ENCODE measurements at regions not wholly inside any gene's neighbourhood (a gene's known extent, or its start where the extent isn't known, plus 50 kb on each side); places are given as distances from the start of the nearest gene placed in this dataset.
"Not testable (repeated sequence)": the region's sequence is repeated elsewhere in the genome, so short reads cannot be mapped to it uniquely, and the experiment has no call there.

DNA sequence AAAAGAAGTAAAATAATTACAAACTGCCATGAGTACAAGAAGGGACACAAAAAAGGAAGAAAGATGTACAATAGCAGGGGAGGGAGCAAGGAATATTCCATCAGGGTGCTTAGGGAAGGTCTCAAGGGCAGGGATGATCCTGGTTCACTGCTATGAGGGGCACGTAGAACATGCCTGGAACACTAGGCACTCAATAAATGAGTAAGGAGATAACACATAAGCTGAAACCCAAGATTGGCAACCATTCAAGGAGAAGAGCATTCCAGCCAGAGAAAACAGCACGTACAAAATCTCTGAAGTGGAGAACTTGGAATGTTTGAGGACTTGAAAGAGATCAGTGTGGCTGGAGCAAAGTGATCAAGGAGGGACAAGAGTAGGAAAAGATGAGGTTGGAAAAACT is 103.2 kb downstream of the FAM161A start:
- Mint-ChIP-seq H3K4me1 (ENCODE audit: low read depth) (peaks cover 5% of the 10 kb centered on the region), H3K4me3 (no peak overlapping the region), H3K36me3 (ENCODE audit: low read depth) (no peaks in the 10 kb centered on the region), H3K9me3 (peaks cover 14% of the 10 kb centered on the region), H3K27ac (no peak overlapping the region), H3K27me3 (ENCODE audit: insufficient read depth) (peaks cover 1% of the 10 kb centered on the region)
- intact Hi-C loops (cut with micrococcal nuclease): no loop called here
- DNase-seq (ENCODE audit: low spot score): no peak

DNA sequence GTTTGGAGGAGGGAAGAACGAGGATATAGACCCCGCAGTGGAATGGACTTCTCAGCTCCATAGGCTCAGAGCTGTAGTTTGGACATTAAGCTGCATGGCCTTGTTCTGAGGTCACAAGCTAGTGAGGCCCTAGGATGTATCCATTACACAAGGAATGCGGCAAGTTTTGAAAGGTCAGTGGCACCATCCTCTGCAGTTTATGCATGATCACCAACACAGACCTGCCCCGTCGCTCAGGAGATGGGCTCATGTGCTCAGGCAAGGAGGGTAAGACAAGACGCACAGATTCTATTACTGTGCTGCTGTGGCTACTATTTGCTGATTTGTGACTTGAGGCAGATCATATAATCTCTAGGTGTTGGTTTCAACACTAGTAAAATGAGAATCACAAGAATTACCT is 110.9 kb downstream of the FAM161A start:
- DNase-seq (ENCODE audit: low spot score): no peak
- no peaks in the 10 kb centered on the region for H3K4me1 Mint-ChIP-seq (ENCODE audit: low read depth)

DNA sequence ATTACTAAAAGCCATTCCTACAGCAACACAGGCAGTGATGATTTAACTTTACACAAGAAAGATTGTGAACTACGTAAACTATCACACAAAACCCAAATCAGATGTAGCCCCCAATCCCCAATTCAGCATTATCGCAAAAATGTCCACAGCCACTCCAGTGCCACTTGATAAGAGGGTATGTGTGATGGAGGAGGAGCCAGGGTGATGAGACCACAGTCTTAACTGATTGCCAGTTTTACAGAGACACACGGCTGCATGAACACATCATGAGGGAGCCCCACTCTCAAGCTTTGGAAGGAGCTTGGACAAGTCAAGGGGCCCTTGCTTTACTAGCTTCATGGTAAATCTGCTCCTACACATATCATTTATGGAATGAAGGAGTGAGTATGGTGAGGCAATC is 116.0 kb downstream of the FAM161A start:
- intact Hi-C loops (cut with micrococcal nuclease): no loop called here
- DNase-seq (ENCODE audit: low spot score): no peak
- Mint-ChIP-seq H3K9me3 (no peaks in the 10 kb centered on the region), H3K27ac (no peak overlapping the region), H3K36me3 (ENCODE audit: low read depth) (no peaks in the 10 kb centered on the region), H3K27me3 (ENCODE audit: insufficient read depth) (peaks cover 3% of the 10 kb centered on the region), H3K4me1 (ENCODE audit: low read depth) (no peaks in the 10 kb centered on the region), H3K4me3 (no peak overlapping the region)

More for the DNA sequence above, 110.9 kb downstream of the FAM161A start:
- Mint-ChIP-seq H3K27me3 (ENCODE audit: insufficient read depth) (peaks cover 2% of the 10 kb centered on the region), H3K36me3 (ENCODE audit: low read depth) (no peaks in the 10 kb centered on the region), H3K27ac (no peak overlapping the region), H3K4me3 (no peak overlapping the region), H3K9me3 (no peaks in the 10 kb centered on the region)
- intact Hi-C loops (cut with micrococcal nuclease): no loop called here

DNA sequence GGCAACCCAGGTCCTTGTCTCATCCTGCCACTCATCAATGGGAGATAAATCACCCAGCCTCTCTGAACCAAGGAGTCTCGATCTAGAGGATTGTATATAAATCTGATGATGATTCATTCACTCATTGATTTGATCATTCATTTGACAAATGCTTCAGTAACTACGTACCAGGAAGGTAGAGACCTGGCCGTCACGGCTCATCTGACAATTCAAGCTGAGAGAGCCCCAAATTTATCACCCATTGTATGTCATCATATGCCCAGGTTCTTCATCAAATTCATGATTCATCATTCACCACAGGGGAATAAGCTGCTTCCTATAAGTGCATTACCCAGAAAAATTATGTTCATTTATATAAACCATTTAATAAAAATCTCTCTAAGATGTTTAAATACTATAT is 116.9 kb downstream of the FAM161A start:
- intact Hi-C loops (cut with micrococcal nuclease): no loop called here
- H3K9me3 Mint-ChIP-seq: no peaks in the 10 kb centered on the region

GRCh38 chr2:61733563-61733962 is 120.3 kb downstream of the FAM161A start:
- no peaks in the 10 kb centered on the region for H3K36me3 Mint-ChIP-seq (ENCODE audit: low read depth)
- peaks cover 8% of the 10 kb centered on the region for H3K27me3 Mint-ChIP-seq (ENCODE audit: insufficient read depth)
- no peak overlapping the region for H3K4me3 Mint-ChIP-seq
- DNase-seq (ENCODE audit: low spot score): no peak
- no peaks in the 10 kb centered on the region for H3K4me1 Mint-ChIP-seq (ENCODE audit: low read depth)
- H3K27ac Mint-ChIP-seq: no peak overlapping the region
- peaks cover 2% of the 10 kb centered on the region for H3K9me3 Mint-ChIP-seq
- intact Hi-C loops (cut with micrococcal nuclease): no loop called here

More for the DNA sequence above, 116.9 kb downstream of the FAM161A start:
- DNase-seq (ENCODE audit: low spot score): no peak
- Mint-ChIP-seq H3K36me3 (ENCODE audit: low read depth) (no peaks in the 10 kb centered on the region), H3K27me3 (ENCODE audit: insufficient read depth) (peaks cover 3% of the 10 kb centered on the region), H3K4me3 (no peak overlapping the region), H3K27ac (no peak overlapping the region), H3K4me1 (ENCODE audit: low read depth) (no peaks in the 10 kb centered on the region)

GRCh38 chr2:61732787-61733186 is 121.1 kb downstream of the FAM161A start:
- DNase-seq (ENCODE audit: low spot score): no peak
- Mint-ChIP-seq H3K4me1 (ENCODE audit: low read depth) (no peaks in the 10 kb centered on the region), H3K9me3 (peaks cover 3% of the 10 kb centered on the region), H3K27ac (no peak overlapping the region), H3K4me3 (no peak overlapping the region), H3K36me3 (ENCODE audit: low read depth) (no peaks in the 10 kb centered on the region), H3K27me3 (ENCODE audit: insufficient read depth) (peaks cover 13% of the 10 kb centered on the region)
- intact Hi-C loops (cut with micrococcal nuclease): no loop called here

- H3K27ac Mint-ChIP-seq: no peak overlapping the region
- H3K9me3 Mint-ChIP-seq: peaks cover 13% of the 10 kb centered on the region
- H3K36me3 Mint-ChIP-seq (ENCODE audit: low read depth): no peaks in the 10 kb centered on the region
- DNase-seq (ENCODE audit: low spot score): no peak
- H3K4me3 Mint-ChIP-seq: no peak overlapping the region
- peaks cover 19% of the 10 kb centered on the region for H3K27me3 Mint-ChIP-seq (ENCODE audit: insufficient read depth)
- intact Hi-C loops (cut with micrococcal nuclease): no loop called here
- peaks cover 6% of the 10 kb centered on the region for H3K4me1 Mint-ChIP-seq (ENCODE audit: low read depth)
Observed at GRCh38 chr2:61727746-61728145, 126.1 kb downstream of the FAM161A start.

- Mint-ChIP-seq H3K27me3 (ENCODE audit: insufficient read depth) (peaks cover 19% of the 10 kb centered on the region), H3K4me3 (no peak overlapping the region), H3K27ac (no peak overlapping the region), H3K4me1 (ENCODE audit: low read depth) (peaks cover 6% of the 10 kb centered on the region), H3K36me3 (ENCODE audit: low read depth) (no peaks in the 10 kb centered on the region), H3K9me3 (peaks cover 13% of the 10 kb centered on the region)
- no peak for DNase-seq (ENCODE audit: low spot score)
- intact Hi-C loops (cut with micrococcal nuclease): no loop called here
Observed at GRCh38 chr2:61726456-61727209, 127.2 kb downstream of the FAM161A start.

GRCh38 chr2:61723364-61723763 is 130.5 kb downstream of the FAM161A start:
- H3K4me3 Mint-ChIP-seq; H3K36me3 Mint-ChIP-seq (ENCODE audit: low read depth); H3K4me1 Mint-ChIP-seq (ENCODE audit: low read depth); DNase-seq (ENCODE audit: low spot score); H3K27ac Mint-ChIP-seq; intact Hi-C loops (cut with micrococcal nuclease): not testable (repeated sequence)
- Mint-ChIP-seq H3K27me3 (ENCODE audit: insufficient read depth) (peaks cover 12% of the 10 kb centered on the region), H3K9me3 (peaks cover 10% of the 10 kb centered on the region)

- H3K36me3 Mint-ChIP-seq (ENCODE audit: low read depth): no peaks in the 10 kb centered on the region
- H3K4me3 Mint-ChIP-seq: no peak overlapping the region
- H3K4me1 Mint-ChIP-seq (ENCODE audit: low read depth): peaks cover 6% of the 10 kb centered on the region
- no peak for DNase-seq (ENCODE audit: low spot score)
- intact Hi-C loops (cut with micrococcal nuclease): no loop called here
- H3K27ac Mint-ChIP-seq: no peak overlapping the region
- H3K27me3 Mint-ChIP-seq (ENCODE audit: insufficient read depth): peaks cover 9% of the 10 kb centered on the region
- H3K9me3 Mint-ChIP-seq: peaks cover 10% of the 10 kb centered on the region
Observed at GRCh38 chr2:61722800-61723199, 131.1 kb downstream of the FAM161A start.

GRCh38 chr2:61722318-61722717 is 131.5 kb downstream of the FAM161A start:
- H3K4me1 Mint-ChIP-seq (ENCODE audit: low read depth): peaks cover 6% of the 10 kb centered on the region
- intact Hi-C loops (cut with micrococcal nuclease): no loop called here
- H3K36me3 Mint-ChIP-seq (ENCODE audit: low read depth): no peaks in the 10 kb centered on the region
- H3K27me3 Mint-ChIP-seq (ENCODE audit: insufficient read depth): peaks cover 7% of the 10 kb centered on the region
- no peak for DNase-seq (ENCODE audit: low spot score)
- H3K9me3 Mint-ChIP-seq: peaks cover 10% of the 10 kb centered on the region
- no peak overlapping the region for H3K27ac Mint-ChIP-seq
- H3K4me3 Mint-ChIP-seq: no peak overlapping the region

DNA sequence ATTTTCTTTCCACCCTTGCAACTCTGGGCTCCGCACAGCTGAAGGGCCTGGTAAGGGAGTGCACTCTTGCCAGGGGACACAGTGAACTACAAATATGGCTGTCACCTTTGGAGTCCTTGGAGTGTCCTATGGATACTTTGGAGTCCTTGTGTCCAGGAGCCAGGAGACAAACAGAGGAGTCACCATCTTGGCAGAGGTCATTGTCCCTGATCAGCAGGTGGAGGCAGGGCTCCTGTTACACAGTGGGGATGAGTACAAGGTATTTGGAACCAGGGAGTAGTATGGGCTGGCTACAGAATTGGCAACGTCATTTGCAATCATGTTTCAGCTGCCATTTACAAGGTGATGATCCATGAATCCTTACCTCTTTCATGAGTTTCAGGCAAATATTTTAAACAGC is 132.5 kb downstream of the FAM161A start:
- Mint-ChIP-seq H3K27me3 (ENCODE audit: insufficient read depth) (peaks cover 7% of the 10 kb centered on the region), H3K4me3 (no peak overlapping the region), H3K27ac (no peak overlapping the region), H3K9me3 (peaks cover 4% of the 10 kb centered on the region), H3K4me1 (ENCODE audit: low read depth) (peaks cover under 1% of the 10 kb centered on the region), H3K36me3 (ENCODE audit: low read depth) (no peaks in the 10 kb centered on the region)
- intact Hi-C loops (cut with micrococcal nuclease): no loop called here
- DNase-seq (ENCODE audit: low spot score): no peak

DNA sequence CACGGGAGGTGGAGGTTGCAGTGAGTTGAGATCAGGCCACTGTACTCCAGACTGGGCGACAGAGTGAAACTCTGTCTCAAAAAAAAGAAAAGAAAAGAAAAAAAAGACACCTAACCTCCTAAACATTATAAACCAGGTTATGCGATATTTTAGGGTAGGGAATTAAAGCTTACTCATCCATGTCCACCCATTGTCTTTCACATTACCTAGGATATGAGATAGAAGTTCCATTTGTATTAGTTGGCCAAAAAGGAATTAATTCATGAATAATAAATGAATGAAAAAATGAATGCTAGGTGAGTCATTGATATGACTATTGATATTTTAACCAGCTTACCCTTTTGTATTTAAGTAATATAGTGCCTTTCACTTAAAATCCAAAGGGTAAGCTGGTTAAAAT is 132.9 kb downstream of the FAM161A start:
- no peak for DNase-seq (ENCODE audit: low spot score)
- Mint-ChIP-seq H3K27ac (no peak overlapping the region), H3K36me3 (ENCODE audit: low read depth) (no peaks in the 10 kb centered on the region), H3K27me3 (ENCODE audit: insufficient read depth) (peaks cover 7% of the 10 kb centered on the region), H3K9me3 (peaks cover 1% of the 10 kb centered on the region), H3K4me1 (ENCODE audit: low read depth) (no peaks in the 10 kb centered on the region), H3K4me3 (no peak overlapping the region)
- intact Hi-C loops (cut with micrococcal nuclease): no loop called here

DNA sequence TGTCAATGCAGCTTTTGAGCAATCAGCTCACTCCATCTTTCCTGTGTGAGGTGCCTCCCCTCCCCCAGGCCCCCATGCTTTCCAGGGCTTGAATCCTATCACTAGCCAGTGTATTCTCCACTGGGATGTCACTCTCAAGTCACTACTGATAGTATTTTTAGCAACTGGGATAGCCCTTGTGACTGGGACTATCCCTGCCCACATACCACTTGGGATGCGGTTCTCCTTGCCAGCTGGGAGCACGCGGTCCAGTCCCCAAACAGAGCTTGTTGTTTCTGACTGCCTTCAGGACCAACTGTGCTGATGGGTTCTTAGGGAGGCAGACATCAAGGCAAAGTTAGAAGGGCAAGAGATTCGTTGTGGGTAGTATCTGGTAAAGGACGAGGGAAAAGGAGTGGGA is 134.9 kb downstream of the FAM161A start:
- Mint-ChIP-seq H3K4me1 (ENCODE audit: low read depth) (no peaks in the 10 kb centered on the region), H3K36me3 (ENCODE audit: low read depth) (no peaks in the 10 kb centered on the region), H3K4me3 (no peak overlapping the region), H3K27ac (no peak overlapping the region), H3K27me3 (ENCODE audit: insufficient read depth) (peaks cover 1% of the 10 kb centered on the region), H3K9me3 (no peaks in the 10 kb centered on the region)
- no peak for DNase-seq (ENCODE audit: low spot score)
- intact Hi-C loops (cut with micrococcal nuclease): no loop called here

Data from activated T-helper 1 cell treated with anti-CD3 and anti-CD28 coated beads, Interleukin-12 subunit alpha, Interleukin-12 subunit beta, Interleukin-2, Interleukin-4 antibody, amounts not matched to agents 30 ng/mL and 10 ng/mL and 1 ng/mL, durations not matched to agents 14 hours and 24 hours and 36 hours (primary cell).